IMR-90 (cell line): ENCODE measurements at regions not wholly inside any gene's neighbourhood (a gene's known extent, or its start where the extent isn't known, plus 50 kb on each side); places are given as distances from the start of the nearest gene placed in this dataset.

Experiments used
- ATAC-seq: fragments of 200-7000 bp; cut with Tn5 transposase; 2 replicates; pipeline ENCODE4 v1.9.1; 2020; ENCODE audit warnings: low read depth, mild to moderate bottlenecking, moderate library complexity
- BruUV-seq: library from RNA; stranded (reverse); fragments of 400-500 nt; replicated peaks from 2 replicates; lab custom pipeline; 2021; lab: Mats Ljungman, UMichigan
- CTCF ChIA-PET: fragments of 300-600 bp; formaldehyde crosslinking; extraction: SDS; loops from one replicate; lab custom pipeline; 2021; ENCODE audit warnings: antibody characterized with exemption; lab: Yijun Ruan, JAX
- POLR2A ChIA-PET: fragments of 300-600 bp; sonication (Branson Sonifier 250); formaldehyde crosslinking; loops from one replicate; lab custom pipeline; 2022; ENCODE audit warnings: antibody characterized with exemption; ENCODE audit not compliant: unreplicated experiment; lab: Charles Lee
- DNase-seq: peaks from one replicate; pipeline ENCODE4 v3.0.0; 2013
- H2AFZ ChIP-seq: replicated peaks from 2 replicates; pipeline ENCODE3; 2013; ENCODE audit warnings: low read length, mild to moderate bottlenecking; ENCODE audit not compliant: poor library complexity
- H2AK5ac ChIP-seq: 2 replicates; pipeline ENCODE4 v1.6.1; 2013; ENCODE audit warnings: low read depth, low read length, inconsistent platforms
- H2AK9ac ChIP-seq: replicated peaks from 2 replicates; pipeline ENCODE3; 2013; ENCODE audit warnings: mild to moderate bottlenecking, low read depth, low read length, moderate library complexity; ENCODE audit not compliant: poor library complexity
- H2BK120ac ChIP-seq: 2 replicates; pipeline ENCODE4 v1.6.1; 2013; ENCODE audit warnings: low read depth, low read length, inconsistent platforms
- H2BK15ac ChIP-seq: 3 replicates; pipeline ENCODE4 v1.6.1; 2013; ENCODE audit warnings: low read depth, low read length, inconsistent platforms
- H2BK20ac ChIP-seq: 2 replicates; pipeline ENCODE4 v1.6.1; 2013; ENCODE audit warnings: low read depth, mild to moderate bottlenecking, inconsistent platforms, low read length, moderate library complexity
- H2BK5ac ChIP-seq: 2 replicates; pipeline ENCODE4 v1.6.1; 2013; ENCODE audit warnings: mild to moderate bottlenecking, low read depth, low read length, inconsistent platforms; ENCODE audit not compliant: poor library complexity, severe bottlenecking
- H3K14ac ChIP-seq: replicated peaks from 2 replicates; pipeline ENCODE4 v1.6.1; 2013; ENCODE audit warnings: low read depth, low read length, inconsistent platforms
- H3K18ac ChIP-seq: 2 replicates; pipeline ENCODE4 v1.6.1; 2013; ENCODE audit warnings: low read depth, low read length, control low read depth
- H3K23ac ChIP-seq: 2 replicates; pipeline ENCODE4 v1.6.1; 2013; ENCODE audit warnings: low read depth, low read length, inconsistent platforms
- H3K27ac ChIP-seq: 2 replicates; pipeline ENCODE4 v1.5.1; 2013; ENCODE audit warnings: mild to moderate bottlenecking, control low read depth, low read length; ENCODE audit not compliant: insufficient read depth
- H3K27me3 ChIP-seq: 2 replicates; pipeline ENCODE4 v1.6.1; 2013; ENCODE audit warnings: low read length; ENCODE audit not compliant: control insufficient read depth, insufficient read depth
- H3K36me3 ChIP-seq: 2 replicates; pipeline ENCODE4 v1.6.1; 2013; ENCODE audit warnings: low read length, mixed read lengths; ENCODE audit not compliant: control insufficient read depth, insufficient read depth
- H3K4ac ChIP-seq: 2 replicates; pipeline ENCODE4 v1.6.1; 2013; ENCODE audit warnings: low read depth, low read length, inconsistent platforms
- H3K4me1 ChIP-seq: 2 replicates; pipeline ENCODE4 v1.6.1; 2013; ENCODE audit warnings: low read length, mixed read lengths; ENCODE audit not compliant: control insufficient read depth, insufficient read depth
- H3K4me2 ChIP-seq: 2 replicates; pipeline ENCODE4 v1.6.1; 2013; ENCODE audit warnings: low read depth, mild to moderate bottlenecking, control low read depth, low read length, moderate library complexity
- H3K4me3 ChIP-seq: 2 replicates; pipeline ENCODE4 v1.5.1; 2013; ENCODE audit warnings: low read depth, mild to moderate bottlenecking, control low read depth, low read length, moderate library complexity; ENCODE audit not compliant: insufficient read depth
- H3K56ac ChIP-seq: 2 replicates; pipeline ENCODE4 v1.6.1; 2013; ENCODE audit warnings: low read length, inconsistent platforms; ENCODE audit not compliant: insufficient read depth; ENCODE audit errors: extremely low read depth
- H3K79me1 ChIP-seq, 2 experiments: 2 replicates each; pipeline ENCODE4 v1.6.1; 2013; ENCODE audit warnings: low read length in 2 of 2, inconsistent platforms in 1 of 2, low read depth in 1 of 2
- H3K9ac ChIP-seq: 2 replicates; pipeline ENCODE4 v1.6.1; 2013; ENCODE audit warnings: low read depth, low read length, control low read depth
- H3K9me1 ChIP-seq: 2 replicates; pipeline ENCODE4 v1.6.1; 2013; ENCODE audit warnings: low read length, inconsistent platforms; ENCODE audit not compliant: insufficient read depth
- H3K9me3 ChIP-seq: 2 replicates; pipeline ENCODE4 v1.6.1; 2013; ENCODE audit warnings: low read length; ENCODE audit not compliant: control insufficient read depth, insufficient read depth
- H4K20me1 ChIP-seq: 2 replicates; pipeline ENCODE4 v1.6.1; 2013; ENCODE audit warnings: low read length, inconsistent platforms; ENCODE audit not compliant: insufficient read depth
- H4K5ac ChIP-seq: 2 replicates; pipeline ENCODE4 v1.6.1; 2013; ENCODE audit warnings: mild to moderate bottlenecking, low read depth, low read length, control low read depth
- H4K8ac ChIP-seq, 2 experiments: 2 replicates each; pipeline ENCODE4 v1.6.1; 2013; ENCODE audit warnings: low read depth in 2 of 2, low read length in 2 of 2, control low read depth in 1 of 2, inconsistent platforms in 1 of 2
- H4K91ac ChIP-seq: 2 replicates; pipeline ENCODE4 v1.6.1; 2013; ENCODE audit warnings: low read depth, low read length, inconsistent platforms; ENCODE audit not compliant: insufficient read depth
- BHLHE40 ChIP-seq: fragments of 150-350 bp; IDR thresholded peaks from 2 replicates; pipeline ENCODE4 v1.6.1; 2016; ENCODE audit warnings: mild to moderate bottlenecking, low read depth, low read length
- CHD1 ChIP-seq: IDR thresholded peaks from 2 replicates; pipeline ENCODE4 v1.6.1; 2012; ENCODE audit warnings: low read depth, low read length, improper control_type of control experiment
- MXI1 ChIP-seq: IDR thresholded peaks from 2 replicates; pipeline ENCODE4 v1.6.1; 2012; ENCODE audit warnings: low read depth, mild to moderate bottlenecking, low read length, moderate library complexity, borderline replicate concordance
- NFE2L2 ChIP-seq: fragments of 150-350 bp; IDR thresholded peaks from 2 replicates; pipeline ENCODE4 v1.6.1; 2016; ENCODE audit warnings: low read depth, mild to moderate bottlenecking, low read length
- RAD21 ChIP-seq: IDR thresholded peaks from 2 replicates; pipeline ENCODE4 v1.6.1; 2012; ENCODE audit warnings: low read length, improper control_type of control experiment
- WGBS, 2 experiments: methylation state at CpG; one replicate each; pipeline versions ENCODE4 v1.1.5 to v1.1.7; 2013; ENCODE audit warnings: missing lambda C conversion rate in 2 of 2; ENCODE audit not compliant: insufficient read length in 1 of 2; ENCODE audit errors: extremely low coverage in 2 of 2; 5-methylcytosine and 5-hydroxymethylcytosine counted together
- dilution Hi-C: fragments of 300-500 bp; cut with HindIII; formaldehyde crosslinking; loops from one replicate; pipeline ENCODE4 v1.14.3; 2018; ENCODE audit warnings: low sequenced_read_pairs; ENCODE audit not compliant: unreplicated experiment
- in situ Hi-C: fragments of 300-500 bp; cut with MboI; formaldehyde crosslinking; loops from 3 replicates; pipeline ENCODE4 v1.14.3; 2019; ENCODE audit warnings: low sequenced_read_pairs, inconsistent platforms, mixed read lengths
- intact Hi-C: fragments of 100-400 bp; cut with micrococcal nuclease; formaldehyde crosslinking; loops from 2 replicates; pipeline ENCODE4 v1.10.0; 2022

DNA sequence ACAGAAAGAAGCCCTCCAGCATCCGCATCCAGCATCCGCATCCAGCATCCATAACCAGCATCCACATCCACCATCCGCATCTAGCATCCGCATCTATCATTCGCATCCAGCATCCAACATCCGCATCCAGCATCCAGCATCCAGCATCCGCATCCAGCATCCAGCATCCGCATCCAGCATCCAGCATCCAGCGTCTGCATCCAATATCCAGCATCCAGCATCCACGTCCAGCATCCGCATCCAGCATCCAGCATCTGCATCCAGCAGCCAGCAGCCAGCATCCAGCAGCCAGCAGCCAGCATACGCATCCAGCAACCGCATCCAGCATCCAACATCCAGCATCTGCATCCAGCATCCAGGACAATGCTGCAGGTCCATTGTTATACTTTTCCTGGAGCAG, 671.0 kb upstream of the C16orf82 start:
- Histone ChIP-seq H3K23ac (no peak overlapping the region), H4K8ac (no peak overlapping the region), H2AFZ (no peak overlapping the region), H3K79me1 (no peaks in the 10 kb centered on the region), H3K14ac (no peak overlapping the region), H3K27ac (no peak overlapping the region), H3K4me2 (no peak overlapping the region), H3K4ac (no peak overlapping the region), H3K9ac (no peak overlapping the region), H4K20me1 (no peaks in the 10 kb centered on the region), H3K4me3 (no peak overlapping the region), H2AK9ac (no peak overlapping the region), H2BK5ac (no peak overlapping the region), H2BK120ac (no peak overlapping the region), H3K9me1 (no peaks in the 10 kb centered on the region), H3K36me3 (no peaks in the 10 kb centered on the region), H3K18ac (no peak overlapping the region), H4K5ac (no peak overlapping the region), H3K56ac (no peak overlapping the region), H3K27me3 (no peaks in the 10 kb centered on the region), H2AK5ac (no peak overlapping the region), H2BK20ac (no peak overlapping the region), H3K4me1 (no peaks in the 10 kb centered on the region), H4K91ac (no peak overlapping the region), H3K9me3 (peaks cover 5% of the 10 kb centered on the region; the same call in 1 of the 2 replicates), H2BK15ac (no peak overlapping the region)
- ATAC-seq (no peak), DNase-seq (no peak)
- intact Hi-C loops, result no loop called here
- dilution Hi-C loops, result no loop called here
- TF ChIP-seq CHD1 (no peak), MXI1 (no peak), RAD21 (no peak), NFE2L2 (no peak), BHLHE40 (no peak)
- CTCF ChIA-PET, result no interaction called here
- no TSS peak for BruUV-seq
- 55% methylated on average over 10 of the region's 13 CpGs; no CpG with 5 or more reads in 1 of the 2 experiments for WGBS, 2 experiments
- in situ Hi-C loops, result no loop called here
- POLR2A ChIA-PET, result no interaction called here
